ENCODE measurements at regions not wholly inside any gene's neighbourhood (a gene's known extent, or its start where the extent isn't known, plus 50 kb on each side); places are given as distances from the start of the nearest gene placed in this dataset.

DNA sequence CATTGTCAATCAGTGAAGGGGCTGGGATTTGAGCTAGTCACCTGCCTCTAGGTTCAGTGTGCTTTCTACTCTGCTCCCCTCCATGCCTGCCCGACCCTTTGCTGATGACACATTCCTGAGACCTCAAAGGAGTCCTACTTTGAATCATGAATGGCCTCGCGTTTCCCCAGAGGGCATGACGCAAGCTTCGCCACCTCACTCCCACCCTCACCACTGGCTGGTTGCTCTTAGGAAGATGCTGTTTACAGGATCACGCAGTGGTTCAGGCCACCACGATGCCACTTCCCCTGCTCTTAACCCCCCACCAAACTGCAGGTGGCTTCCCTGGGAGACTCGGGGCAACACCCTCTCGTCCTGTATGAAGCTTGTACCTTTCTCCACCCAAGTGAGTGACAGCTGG lies 62.9 kb upstream of the B3GAT1 start:
- TF ChIP-seq, protein P1, sequence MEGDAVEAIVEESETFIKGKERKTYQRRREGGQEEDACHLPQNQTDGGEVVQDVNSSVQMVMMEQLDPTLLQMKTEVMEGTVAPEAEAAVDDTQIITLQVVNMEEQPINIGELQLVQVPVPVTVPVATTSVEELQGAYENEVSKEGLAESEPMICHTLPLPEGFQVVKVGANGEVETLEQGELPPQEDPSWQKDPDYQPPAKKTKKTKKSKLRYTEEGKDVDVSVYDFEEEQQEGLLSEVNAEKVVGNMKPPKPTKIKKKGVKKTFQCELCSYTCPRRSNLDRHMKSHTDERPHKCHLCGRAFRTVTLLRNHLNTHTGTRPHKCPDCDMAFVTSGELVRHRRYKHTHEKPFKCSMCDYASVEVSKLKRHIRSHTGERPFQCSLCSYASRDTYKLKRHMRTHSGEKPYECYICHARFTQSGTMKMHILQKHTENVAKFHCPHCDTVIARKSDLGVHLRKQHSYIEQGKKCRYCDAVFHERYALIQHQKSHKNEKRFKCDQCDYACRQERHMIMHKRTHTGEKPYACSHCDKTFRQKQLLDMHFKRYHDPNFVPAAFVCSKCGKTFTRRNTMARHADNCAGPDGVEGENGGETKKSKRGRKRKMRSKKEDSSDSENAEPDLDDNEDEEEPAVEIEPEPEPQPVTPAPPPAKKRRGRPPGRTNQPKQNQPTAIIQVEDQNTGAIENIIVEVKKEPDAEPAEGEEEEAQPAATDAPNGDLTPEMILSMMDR (IDR thresholded peaks at IDR 0.05; ENCODE audit: low read depth, low read length), result no peak

DNA sequence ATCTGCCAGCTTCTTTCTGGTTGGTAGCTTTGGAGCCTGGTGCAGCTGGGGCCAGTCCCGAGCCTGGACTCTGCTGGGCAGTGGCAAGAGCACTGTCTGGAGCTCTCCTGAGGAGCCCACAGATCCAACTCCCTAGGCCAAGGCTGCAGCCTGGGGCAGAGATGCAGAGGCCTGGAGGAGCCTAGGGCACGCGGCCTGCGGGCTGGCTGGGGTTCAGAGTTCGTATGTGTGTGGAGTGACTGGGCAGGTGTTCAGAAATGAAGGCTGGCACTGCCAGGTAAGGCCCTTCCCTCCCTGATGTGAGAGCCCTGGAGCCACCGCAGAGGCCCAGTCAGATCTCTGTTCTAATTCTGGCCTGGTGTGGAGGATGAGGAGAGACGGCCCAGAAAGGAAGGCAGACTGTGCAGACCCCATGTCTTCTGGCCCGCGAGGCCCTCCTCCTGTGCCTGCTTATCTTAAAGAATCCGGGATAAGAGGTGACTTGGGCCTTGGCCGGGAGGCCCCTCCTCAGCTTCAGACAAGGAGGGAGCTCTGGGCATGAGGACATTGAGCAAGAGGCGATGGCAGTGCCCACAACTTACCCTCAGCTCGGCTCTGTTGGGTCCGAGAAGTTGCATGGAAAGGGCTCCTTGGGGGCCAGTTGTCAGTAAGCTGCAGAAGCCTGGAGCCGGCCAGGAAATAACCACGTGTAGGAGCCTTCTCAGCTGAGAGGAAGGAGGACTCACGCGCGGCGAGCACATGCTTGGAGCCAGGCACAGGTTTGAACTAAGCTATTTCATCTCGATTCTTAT lies 62.2 kb upstream of the B3GAT1 start:
- no peak overlapping the region for H3K4me3 ChIP-seq (ENCODE audit: low read depth, low read length)
- TF ChIP-seq, protein P1 (IDR thresholded peaks at IDR 0.05; ENCODE audit: low read depth, low read length), result no peak

More for the DNA sequence above, 62.9 kb upstream of the B3GAT1 start:
- H3K4me3 ChIP-seq (ENCODE audit: low read depth, low read length), result no peak overlapping the region

DNA sequence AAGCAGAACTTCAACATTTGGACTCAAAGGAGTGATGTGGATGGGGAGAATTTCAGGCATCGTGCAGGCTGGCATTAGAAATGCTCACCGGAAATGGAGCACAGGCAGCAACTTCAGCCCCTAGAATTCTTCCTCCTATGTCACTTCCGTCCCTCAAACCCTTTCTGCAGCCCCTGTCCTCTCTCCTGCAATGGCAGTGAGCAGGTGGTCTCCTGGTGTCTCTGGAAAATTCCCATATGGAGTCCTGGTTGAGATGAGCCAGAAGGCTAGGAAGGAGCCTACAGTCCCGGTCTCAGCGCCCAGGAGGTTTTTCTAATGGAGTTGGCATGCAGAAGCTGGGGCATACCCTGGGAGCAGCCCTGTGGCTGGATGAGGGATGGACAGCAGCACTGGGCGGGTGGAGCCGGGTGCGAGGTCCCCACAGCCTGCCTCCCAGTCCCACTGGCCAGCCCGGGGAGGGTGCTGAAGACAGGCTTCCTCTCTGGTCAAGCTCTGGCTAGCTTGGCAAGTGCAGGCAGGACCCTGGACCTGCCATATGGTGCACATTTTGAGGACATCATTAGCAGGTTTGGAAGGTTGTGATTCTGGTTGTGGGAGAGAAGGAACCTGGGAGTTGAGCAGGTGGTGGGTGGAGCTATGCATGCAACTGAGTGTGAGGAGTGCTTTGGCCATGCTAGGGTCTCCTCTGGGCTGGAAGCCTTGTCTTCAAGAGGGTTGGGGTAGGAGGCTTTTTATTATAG lies 59.8 kb upstream of the B3GAT1 start:
- H3K4me3 ChIP-seq (ENCODE audit: low read depth, low read length), result no peak overlapping the region
- TF ChIP-seq, protein P1 (IDR thresholded peaks at IDR 0.05; ENCODE audit: low read depth, low read length), result no peak

DNA sequence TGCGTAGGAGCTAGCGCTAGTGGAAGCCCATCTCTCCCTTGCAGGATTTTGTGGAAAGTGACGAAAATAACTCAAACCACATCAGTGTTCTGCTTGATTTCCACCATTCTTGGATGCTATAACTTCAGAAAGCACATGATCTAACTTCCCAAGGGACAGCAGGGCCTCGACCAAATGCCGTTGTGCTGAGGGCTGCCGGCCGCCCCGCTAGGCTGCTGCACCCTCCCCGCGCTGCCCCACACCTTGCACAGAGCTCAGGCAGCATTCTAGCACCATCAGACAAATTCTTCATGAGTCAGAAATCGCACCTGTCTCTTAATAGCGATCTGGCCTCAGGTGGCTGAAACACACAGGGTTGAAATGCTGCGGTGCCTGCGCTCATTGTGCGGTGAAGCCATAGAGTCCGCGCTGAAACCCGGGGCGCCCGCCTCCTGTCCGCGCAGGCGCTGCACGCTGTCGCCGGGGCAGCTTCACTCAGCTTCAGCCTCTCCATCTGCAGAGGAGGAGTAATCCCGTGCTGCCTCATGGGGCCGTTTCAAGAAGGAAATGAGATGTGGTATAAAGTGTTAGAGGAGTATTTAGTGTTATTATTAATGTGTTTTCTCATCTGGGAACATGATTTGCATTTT lies 59.2 kb upstream of the B3GAT1 start:
- TF ChIP-seq, protein P1 (IDR thresholded peaks at IDR 0.05; ENCODE audit: low read depth, low read length), result no peak

DNA sequence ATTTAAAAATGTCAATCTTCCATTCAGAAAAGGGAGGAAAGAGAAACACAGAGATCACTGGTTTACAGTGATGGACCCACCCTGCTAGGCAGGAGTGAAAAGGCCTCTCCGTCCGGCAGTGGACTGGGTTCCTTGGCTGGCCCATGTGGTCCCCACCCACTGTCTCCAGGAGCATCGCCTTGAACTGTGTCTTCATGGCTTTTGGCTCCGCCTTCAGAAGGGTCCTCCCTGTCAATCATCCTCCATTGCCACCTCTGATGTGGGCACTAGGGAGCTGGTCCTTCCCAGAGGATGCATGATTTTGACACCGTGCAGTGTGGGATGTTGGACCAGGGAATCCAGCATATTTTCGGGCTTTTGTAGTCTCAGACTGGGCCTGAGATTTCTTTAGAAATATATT lies 58.2 kb upstream of the B3GAT1 start:
- TF ChIP-seq, protein P1 (IDR thresholded peaks at IDR 0.05; ENCODE audit: low read depth, low read length), result no peak
- no peak overlapping the region for H3K4me3 ChIP-seq (ENCODE audit: low read depth, low read length)

More for the DNA sequence above, 59.2 kb upstream of the B3GAT1 start:
- no peak overlapping the region for H3K4me3 ChIP-seq (ENCODE audit: low read depth, low read length)

DNA sequence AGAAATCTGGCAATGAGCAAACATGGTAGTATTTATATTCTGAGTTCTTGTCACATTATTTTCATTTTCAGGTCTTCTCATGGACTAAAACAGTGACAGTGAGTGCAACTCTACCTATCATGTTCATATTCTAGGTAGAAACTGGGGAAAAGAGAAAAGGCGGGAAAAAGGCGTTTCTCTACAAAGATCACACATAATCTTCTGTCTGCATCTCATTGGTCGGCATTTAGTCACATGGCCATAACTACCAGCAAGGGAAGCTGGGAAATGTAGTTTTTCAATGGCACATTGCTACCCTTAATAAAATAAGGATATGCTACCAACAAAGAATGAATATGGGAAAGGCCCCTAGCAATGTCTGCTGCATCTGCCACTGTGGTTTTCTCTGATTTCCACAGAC lies 57.6 kb upstream of the B3GAT1 start:
- TF ChIP-seq, protein P1 (IDR thresholded peaks at IDR 0.05; ENCODE audit: low read depth, low read length), result no peak
- no peak overlapping the region for H3K4me3 ChIP-seq (ENCODE audit: low read depth, low read length)
